HEK293 (cell line): ENCODE measurements at regions not wholly inside any gene's neighbourhood (a gene's known extent, or its start where the extent isn't known, plus 50 kb on each side); places are given as distances from the start of the nearest gene placed in this dataset.
"Not testable (repeated sequence)": the region's sequence is repeated elsewhere in the genome, so short reads cannot be mapped to it uniquely, and the experiment has no call there.

Experiments
- CTCF ChIP-seq: fragments of 450-650 bp; formaldehyde crosslinking; IDR thresholded peaks from 2 replicates; pipeline ENCODE4 v1.5.1; 2016; ENCODE audit warnings: missing biosample characterization, missing genetic modification characterization
- GLIS2 ChIP-seq: fragments of 450-650 bp; formaldehyde crosslinking; IDR thresholded peaks from 2 replicates; pipeline ENCODE4 v1.5.1; 2016; ENCODE audit warnings: missing biosample characterization, missing genetic modification characterization
- SALL2 ChIP-seq: fragments of 450-650 bp; formaldehyde crosslinking; IDR thresholded peaks from 2 replicates; pipeline ENCODE4 v1.5.0; 2017; ENCODE audit warnings: missing biosample characterization, mild to moderate bottlenecking, missing genetic modification characterization, borderline replicate concordance
- ZBTB44 ChIP-seq: fragments of 450-650 bp; IDR thresholded peaks from 2 replicates; pipeline ENCODE4 v1.5.1; 2018; ENCODE audit warnings: missing biosample characterization, mild to moderate bottlenecking, missing genetic modification characterization
- ZBTB8A ChIP-seq: fragments of 450-650 bp; formaldehyde crosslinking; IDR thresholded peaks from 2 replicates; pipeline ENCODE4 v1.5.1; 2016; ENCODE audit warnings: missing biosample characterization, missing genetic modification characterization
- ZNF341 ChIP-seq: fragments of 450-650 bp; formaldehyde crosslinking; IDR thresholded peaks from 2 replicates; pipeline ENCODE4; 2016; ENCODE audit warnings: low read depth, missing biosample characterization, missing genetic modification characterization
- ZNF366 ChIP-seq: fragments of 450-650 bp; formaldehyde crosslinking; conservative IDR thresholded peaks from 2 replicates; pipeline ENCODE4 v1.5.1; 2016; ENCODE audit warnings: missing biosample characterization, missing genetic modification characterization

GRCh38 chr1:206316901-206317300 is 113.6 kb downstream of the SRGAP2 start:
- TF ChIP-seq CTCF (tag by site-specific recombination); ZBTB44 (tag by site-specific recombination); ZNF366 (tag by site-specific recombination); ZNF341 (tag by site-specific recombination); GLIS2 (tag by site-specific recombination); ZBTB8A (tag by site-specific recombination); SALL2: not testable (repeated sequence)
